ENCODE measurements at regions not wholly inside any gene's neighbourhood (a gene's known extent, or its start where the extent isn't known, plus 50 kb on each side); places are given as distances from the start of the nearest gene placed in this dataset.

- DNase-seq: no peak
Measured at GRCh38 chr13:33472446-33472845, 186.9 kb upstream of the STARD13 start.

- no peak for DNase-seq
Measured at GRCh38 chr13:33479105-33479504, 193.6 kb upstream of the STARD13 start.

- DNase-seq: no peak
Measured at GRCh38 chr13:33480561-33480960, 195.0 kb upstream of the STARD13 start.

- DNase-seq: no peak
Measured at GRCh38 chr13:33483471-33483870, 197.9 kb upstream of the STARD13 start.

GRCh38 chr13:33485247-33485646, 199.7 kb upstream of the STARD13 start:
- DNase-seq: no peak

GRCh38 chr13:33487575-33488243, 202.2 kb upstream of the STARD13 start:
- no peak for DNase-seq

- DNase-seq: no peak
Measured at GRCh38 chr13:33489563-33489962, 204.0 kb upstream of the STARD13 start.

GRCh38 chr13:33490461-33491327, 205.1 kb upstream of the STARD13 start:
- DNase-seq: peak in 1 of 2 experiments; percentile 38

GRCh38 chr13:33493672-33494365, 208.3 kb upstream of the STARD13 start:
- no peak for DNase-seq

- no peak for DNase-seq
Measured at GRCh38 chr13:33494596-33495204, 209.1 kb upstream of the STARD13 start.

- no peak for DNase-seq
Measured at GRCh38 chr13:33496336-33496735, 210.8 kb upstream of the STARD13 start.

- DNase-seq: no peak
Measured at GRCh38 chr13:33497146-33497845, 211.7 kb upstream of the STARD13 start.

- DNase-seq: no peak
Measured at GRCh38 chr13:33508060-33508459, 222.5 kb upstream of the STARD13 start.

GRCh38 chr13:33509642-33510229, 224.2 kb upstream of the STARD13 start:
- DNase-seq: no peak

- DNase-seq: no peak
Measured at GRCh38 chr13:33510350-33510970, 224.9 kb upstream of the STARD13 start.

GRCh38 chr13:33512880-33513554, 227.5 kb upstream of the STARD13 start:
- DNase-seq: no peak

GRCh38 chr13:33514362-33514761, 228.8 kb upstream of the STARD13 start:
- DNase-seq: no peak

GRCh38 chr13:33515146-33515545, 229.6 kb upstream of the STARD13 start:
- DNase-seq: no peak

GRCh38 chr13:33518452-33518851, 232.9 kb upstream of the STARD13 start:
- DNase-seq: no peak

- peak in 1 of 2 experiments; percentile 20 for DNase-seq
Measured at GRCh38 chr13:33519561-33520467, 234.3 kb upstream of the STARD13 start.

All from cerebellar nuclear complex (tissue), 1 donor.